GM20000 (cell line): ENCODE measurements at regions not wholly inside any gene's neighbourhood (a gene's known extent, or its start where the extent isn't known, plus 50 kb on each side); places are given as distances from the start of the nearest gene placed in this dataset.

Experiments
- DNase-seq: peaks from one replicate; pipeline ENCODE4 v3.0.0; 2012; ENCODE audit warnings: low spot score
- CTCF ChIP-seq: IDR thresholded peaks from 2 replicates; pipeline ENCODE4 v1.5.1; 2012; ENCODE audit warnings: mild to moderate bottlenecking, control low read depth; ENCODE audit errors: extremely low read depth, missing control alignments

GRCh38 chr9:78592811-78593210 lies 295.9 kb downstream of the PSAT1 start:
- no peak for DNase-seq
- TF ChIP-seq CTCF = no peak

- TF ChIP-seq CTCF = no peak
- no peak for DNase-seq
Observed at GRCh38 chr9:78595200-78595945, 298.4 kb downstream of the PSAT1 start.

GRCh38 chr9:78596346-78596745 lies 299.4 kb downstream of the PSAT1 start:
- no peak for DNase-seq
- no peak for TF ChIP-seq CTCF

GRCh38 chr9:78598120-78598519 lies 301.2 kb downstream of the PSAT1 start:
- TF ChIP-seq CTCF = no peak
- DNase-seq = no peak

- no peak for DNase-seq
- no peak for TF ChIP-seq CTCF
Observed at GRCh38 chr9:78599926-78600325, 303.0 kb downstream of the PSAT1 start.

DNA sequence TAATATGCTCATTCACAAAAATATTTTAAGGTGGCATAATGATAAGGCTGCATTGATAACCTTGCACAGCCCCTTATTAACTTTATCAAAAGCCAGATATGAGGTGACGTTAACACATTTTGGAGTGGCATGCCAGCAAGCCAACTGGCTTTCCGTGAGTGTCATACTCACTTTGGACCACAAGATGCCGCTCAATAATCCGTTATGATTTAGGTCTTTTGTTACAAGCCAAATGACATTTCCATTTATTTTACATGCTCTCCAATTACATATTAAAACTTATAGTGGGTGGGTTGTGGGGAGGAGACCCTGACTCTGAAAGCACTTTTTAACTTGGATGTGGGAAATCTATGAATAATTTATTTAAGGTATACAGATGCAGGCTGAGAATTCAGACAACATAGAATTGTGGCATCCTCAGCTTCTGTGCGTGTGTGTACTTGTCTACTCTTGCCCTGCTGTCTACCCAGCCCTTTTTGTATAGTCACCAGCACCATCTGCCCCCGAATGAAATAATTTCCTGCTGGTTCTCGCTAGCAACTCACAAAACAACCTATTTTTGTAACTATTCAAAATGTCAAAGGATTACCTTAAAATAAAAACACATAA lies 305.1 kb downstream of the PSAT1 start:
- peak; percentile 77 for TF ChIP-seq CTCF
- DNase-seq = peak; percentile 14
